ENCODE measurements at regions not wholly inside any gene's neighbourhood (a gene's known extent, or its start where the extent isn't known, plus 50 kb on each side); places are given as distances from the start of the nearest gene placed in this dataset.

GRCh38 chr4:14716691-14717090 is 285.6 kb upstream of the CPEB2 start:
- DNase-seq (ENCODE audit: low read depth): no peak

DNA sequence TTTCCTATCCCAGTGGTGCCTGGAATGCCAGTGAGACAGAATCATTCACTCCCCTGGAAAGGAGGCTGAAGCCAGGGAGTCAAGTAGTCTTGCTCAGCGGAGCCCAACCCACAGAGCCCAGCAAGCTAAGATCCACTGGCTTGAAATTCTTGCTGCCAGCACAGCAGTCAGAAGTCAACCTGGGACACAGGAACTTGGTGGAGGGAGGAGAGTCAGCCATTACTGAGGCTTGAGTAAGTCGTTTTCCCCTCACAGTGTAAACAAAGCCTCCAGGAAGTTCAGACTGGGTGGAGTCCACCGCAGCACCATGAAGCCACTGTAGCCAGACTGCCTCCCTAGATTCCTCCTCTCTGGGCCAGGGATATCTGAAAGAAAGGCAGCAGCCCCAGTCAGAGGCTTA is 283.2 kb upstream of the CPEB2 start:
- DNase-seq (ENCODE audit: low read depth): no peak

- no peak for DNase-seq (ENCODE audit: low read depth)
These were observed 275.8 kb upstream of the CPEB2 start for GRCh38 chr4:14726441-14726840.

DNA sequence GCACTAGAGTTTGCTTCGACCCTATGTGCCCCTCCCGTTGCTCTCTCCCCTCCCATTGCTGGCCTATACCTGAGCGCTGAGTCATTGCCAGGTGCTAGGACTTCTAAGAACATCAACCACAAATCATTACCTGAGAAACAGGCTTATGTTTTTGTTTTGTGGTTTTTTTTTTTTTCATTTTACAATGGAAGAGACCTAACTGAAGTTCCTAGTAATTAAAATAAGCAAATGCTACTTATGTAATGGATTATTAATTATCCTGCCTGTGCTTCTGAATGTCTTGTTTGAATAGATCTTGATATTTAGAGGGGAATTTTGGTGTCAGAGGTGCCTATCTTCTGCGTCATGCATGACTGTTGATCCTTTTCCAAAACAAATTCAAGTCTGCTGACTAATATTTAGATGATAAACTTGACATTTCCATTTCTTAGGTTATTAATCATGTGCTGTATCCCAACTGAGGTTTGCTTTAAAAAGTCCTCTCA is 275.4 kb upstream of the CPEB2 start:
- DNase-seq (ENCODE audit: low read depth): no peak

DNA sequence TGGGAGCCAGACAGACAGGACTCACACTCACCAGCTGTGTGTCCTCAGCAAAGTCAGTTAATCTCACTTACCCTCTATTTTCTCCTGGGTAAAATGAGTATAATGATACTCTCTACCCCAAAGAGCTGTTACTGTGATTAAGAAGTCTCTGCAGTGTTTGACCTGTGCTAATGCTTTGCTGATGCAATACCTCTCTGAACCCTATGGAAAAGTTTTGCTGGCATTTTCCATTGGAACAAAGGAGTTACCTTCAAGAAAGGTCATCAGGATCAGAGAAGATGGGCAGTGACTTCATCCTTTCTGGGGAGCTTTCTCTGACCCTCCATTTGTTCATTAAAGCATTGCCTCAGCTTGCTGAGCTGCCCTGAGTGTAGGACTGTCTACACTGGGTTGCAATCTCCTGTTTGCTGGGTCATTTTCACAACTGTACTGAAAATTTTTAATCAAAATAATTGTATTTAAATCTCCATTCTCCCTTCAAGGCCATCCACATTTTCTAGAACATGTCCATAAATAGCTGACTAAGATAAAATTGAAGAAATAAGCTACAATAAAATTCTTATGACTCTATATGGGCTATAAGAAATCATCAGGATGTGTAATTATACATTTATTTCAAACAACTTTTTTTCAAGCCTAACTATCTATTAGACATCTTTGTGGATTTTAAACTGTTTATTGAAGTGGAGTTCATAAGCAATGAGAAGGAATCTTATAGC is 272.8 kb upstream of the CPEB2 start:
- no peak for DNase-seq (ENCODE audit: low read depth)

- no peak for DNase-seq (ENCODE audit: low read depth)
These were observed 260.2 kb upstream of the CPEB2 start for GRCh38 chr4:14742054-14742453.

DNA sequence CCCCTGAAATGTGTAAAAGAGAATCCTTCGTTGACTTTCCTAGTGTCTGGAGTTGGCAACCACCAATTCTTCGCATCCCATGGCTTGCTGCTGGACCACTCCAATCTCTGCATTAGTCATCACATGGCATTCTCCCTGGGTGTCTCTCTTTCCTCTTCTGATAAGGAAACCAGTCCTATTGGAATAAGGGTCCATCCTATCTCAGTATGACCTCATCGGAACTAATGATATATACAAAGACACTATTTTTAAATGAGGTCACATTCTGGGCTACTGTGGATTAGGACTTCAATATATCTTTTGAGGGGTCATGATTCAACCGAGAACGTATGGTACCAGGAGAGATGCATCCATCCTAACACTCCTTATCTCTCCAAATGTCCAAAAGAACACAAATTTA is 259.1 kb upstream of the CPEB2 start:
- no peak for DNase-seq (ENCODE audit: low read depth)

- no peak for DNase-seq (ENCODE audit: low read depth)
These were observed 258.7 kb upstream of the CPEB2 start for GRCh38 chr4:14743601-14744000.

GRCh38 chr4:14744346-14744745 is 257.9 kb upstream of the CPEB2 start:
- no peak for DNase-seq (ENCODE audit: low read depth)

GRCh38 chr4:14749910-14750309 is 252.4 kb upstream of the CPEB2 start:
- DNase-seq (ENCODE audit: low read depth): peak; percentile 4

DNA sequence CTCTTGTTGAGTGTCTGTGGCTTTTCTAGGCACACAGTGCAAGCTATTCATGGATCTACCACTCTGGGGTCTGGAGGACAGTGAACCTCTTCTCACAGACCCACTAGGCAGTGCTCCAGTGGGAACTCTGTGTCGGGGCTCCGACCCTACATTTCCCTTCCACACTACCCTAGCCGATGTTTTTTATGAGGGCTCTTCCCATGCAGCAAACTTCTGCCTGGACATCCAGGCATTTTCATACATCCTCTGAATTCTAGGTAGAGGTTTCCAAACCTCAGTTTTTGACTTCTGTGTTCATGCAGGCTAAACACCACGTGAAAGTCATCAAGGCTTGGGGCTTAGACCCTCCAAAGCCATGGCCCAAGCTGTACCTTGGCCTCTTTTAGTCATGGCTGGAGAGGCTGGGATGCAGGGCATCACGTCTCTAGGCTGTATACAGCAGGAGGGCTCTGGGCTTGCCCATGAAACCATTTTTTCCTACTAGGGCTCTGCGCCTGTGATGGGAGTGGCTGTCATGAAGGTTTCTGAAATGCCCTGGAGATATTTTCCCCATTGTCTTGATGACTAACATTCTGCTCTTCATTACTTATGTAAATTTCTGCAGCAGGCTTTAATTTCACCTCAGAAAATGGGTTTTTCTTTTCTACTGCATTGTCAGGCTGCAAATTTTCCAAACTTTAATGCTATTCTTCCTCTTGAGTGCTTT is 249.8 kb upstream of the CPEB2 start:
- no peak for DNase-seq (ENCODE audit: low read depth)

DNA sequence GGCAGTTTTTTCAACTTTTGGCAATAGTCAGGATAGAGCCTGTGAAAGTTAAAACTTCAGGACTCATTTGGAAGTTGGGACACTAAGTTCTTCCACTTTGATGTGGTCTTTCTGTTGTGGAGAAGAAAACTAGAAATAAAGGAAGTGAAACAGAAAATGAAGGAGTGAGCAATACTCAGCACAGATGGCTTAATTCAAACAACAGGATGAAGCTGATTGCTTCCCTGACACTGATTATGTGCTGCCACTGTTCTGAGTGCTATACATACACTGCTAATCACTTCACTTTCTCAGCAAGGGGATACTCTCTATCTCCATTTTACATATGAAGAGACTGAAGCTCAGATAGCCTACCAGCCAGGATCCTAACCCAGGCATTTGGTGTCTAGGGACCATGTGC is 235.1 kb upstream of the CPEB2 start:
- DNase-seq (ENCODE audit: low read depth): no peak

DNA sequence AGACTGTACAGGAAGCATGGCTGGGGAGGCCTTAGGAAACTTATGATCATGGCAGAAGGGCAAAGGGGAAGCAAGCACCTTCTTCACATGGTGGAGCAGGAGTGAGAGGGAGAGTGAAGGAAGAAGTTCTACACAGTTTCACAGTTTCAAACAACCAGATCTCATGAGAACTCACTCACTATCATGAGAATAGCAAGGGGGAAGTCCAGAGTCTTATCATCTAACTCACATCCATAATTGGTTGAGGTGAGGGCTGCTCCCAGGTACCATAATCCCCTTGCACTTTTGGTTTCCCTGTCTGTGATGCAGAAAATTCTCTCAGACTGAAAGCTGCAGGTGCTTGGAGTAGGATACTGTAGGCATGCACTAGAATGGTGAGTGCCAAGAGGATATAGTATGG is 233.8 kb upstream of the CPEB2 start:
- no peak for DNase-seq (ENCODE audit: low read depth)

DNA sequence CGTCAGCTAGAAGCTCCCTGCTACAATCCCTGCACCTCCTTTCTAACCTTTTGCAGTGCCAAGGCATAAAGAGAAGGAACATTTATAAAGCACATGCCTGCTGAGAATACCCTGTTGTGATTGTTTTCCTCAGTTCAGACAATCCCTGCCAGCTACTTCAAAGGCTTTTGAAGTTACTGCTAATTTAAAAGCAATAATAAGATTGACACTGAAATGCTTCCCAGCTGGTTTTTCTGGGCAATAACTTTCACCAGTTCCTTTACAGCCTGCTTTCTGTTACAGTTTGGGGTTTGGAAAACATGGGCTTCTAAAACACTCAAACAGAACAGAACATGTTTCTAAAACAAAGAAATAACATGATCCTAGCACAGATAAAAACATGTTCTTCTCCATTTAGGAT is 232.3 kb upstream of the CPEB2 start:
- no peak for DNase-seq (ENCODE audit: low read depth)

- DNase-seq (ENCODE audit: low read depth): no peak
These were observed 231.2 kb upstream of the CPEB2 start for GRCh38 chr4:14771094-14771493.

GRCh38 chr4:14771504-14772175 is 230.6 kb upstream of the CPEB2 start:
- no peak for DNase-seq (ENCODE audit: low read depth)

GRCh38 chr4:14772388-14772787 is 229.9 kb upstream of the CPEB2 start:
- no peak for DNase-seq (ENCODE audit: low read depth)

DNA sequence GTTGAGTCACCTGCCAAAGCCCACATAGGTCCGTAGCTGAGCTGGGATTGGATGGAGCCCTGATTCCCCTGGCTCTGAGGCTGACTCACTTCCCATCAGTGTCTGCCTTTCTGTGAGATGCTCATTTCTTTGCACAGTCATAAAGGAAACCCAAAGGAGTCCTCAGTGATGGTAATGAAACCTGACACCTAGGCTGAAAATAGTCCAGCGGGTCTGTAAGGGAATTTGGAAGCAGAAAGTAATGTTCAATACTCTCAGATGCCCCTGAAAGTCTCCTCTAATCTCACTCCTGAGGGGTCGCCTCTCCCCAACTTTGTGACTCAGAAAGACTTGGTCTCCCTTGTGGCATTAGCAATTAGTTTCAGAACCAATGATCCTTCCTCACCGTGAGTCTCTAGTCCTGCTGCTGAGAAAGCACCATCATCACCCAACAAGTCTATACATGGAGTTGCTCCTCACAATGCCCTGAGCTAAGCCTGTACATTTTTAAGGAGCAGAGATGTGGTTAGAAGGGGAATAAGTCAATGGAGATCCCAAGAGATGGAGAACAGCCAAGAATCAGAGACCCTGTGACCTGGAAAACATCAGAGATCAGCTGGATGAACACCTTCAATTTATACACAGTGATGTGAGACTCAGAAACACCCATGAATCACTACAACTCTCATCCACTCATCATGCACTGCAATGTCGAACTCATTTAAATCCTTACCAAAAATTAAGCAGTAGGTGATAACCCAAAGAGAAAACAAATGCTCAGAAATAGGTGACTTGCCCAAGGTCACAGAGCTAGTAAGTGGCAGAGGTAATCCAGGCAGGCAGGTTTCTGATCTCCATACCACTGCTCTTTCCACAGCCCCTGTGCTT is 219.0 kb upstream of the CPEB2 start:
- peak; percentile 34 for DNase-seq (ENCODE audit: low read depth)

- no peak for DNase-seq (ENCODE audit: low read depth)
These were observed 215.1 kb upstream of the CPEB2 start for GRCh38 chr4:14787221-14787620.

DNA sequence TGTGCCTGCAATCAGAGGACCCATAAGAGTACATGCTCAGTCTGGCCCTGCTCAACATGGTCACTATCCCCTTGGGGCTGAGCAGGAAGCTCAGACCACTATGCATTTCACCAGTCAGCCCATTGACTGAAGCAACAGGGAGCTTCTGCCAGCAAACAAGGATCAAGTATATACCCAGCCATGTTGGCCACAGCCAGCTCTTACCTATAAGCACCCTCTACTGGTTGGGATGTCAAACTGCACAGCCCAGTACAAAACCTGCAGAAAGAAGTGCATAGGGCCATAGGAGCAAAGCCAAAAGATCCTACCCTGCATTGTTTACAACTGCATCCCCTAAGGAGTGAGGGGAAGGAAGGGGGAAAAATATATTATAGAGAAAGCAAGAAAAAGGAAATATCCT is 214.4 kb upstream of the CPEB2 start:
- DNase-seq (ENCODE audit: low read depth): no peak

DNA sequence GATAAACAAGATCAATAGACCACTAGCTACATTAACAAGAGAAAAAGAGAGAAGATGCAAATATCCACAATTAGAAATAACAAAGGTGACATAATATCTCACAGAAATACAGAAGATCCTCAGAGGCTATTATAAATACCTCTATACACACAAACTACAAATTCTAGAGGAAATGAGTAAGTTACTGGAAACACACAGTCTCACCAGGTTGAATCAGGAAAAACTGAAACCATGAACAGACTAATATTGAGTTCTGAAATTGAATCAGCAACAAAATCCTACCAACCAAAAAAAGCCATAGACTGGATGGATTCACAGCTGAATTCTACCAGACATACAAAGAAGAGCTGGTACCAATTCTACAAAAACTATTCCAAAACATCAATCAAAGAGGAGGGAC is 211.8 kb upstream of the CPEB2 start:
- no peak for DNase-seq (ENCODE audit: low read depth)

GRCh38 chr4:14792702-14793227 is 209.5 kb upstream of the CPEB2 start:
- no peak for DNase-seq (ENCODE audit: low read depth)
